SHP77 treated with DMSO at 0.1 percent for 48 hours (cell line): ENCODE measurements at regions not wholly inside any gene's neighbourhood (a gene's known extent, or its start where the extent isn't known, plus 50 kb on each side); places are given as distances from the start of the nearest gene placed in this dataset.
A peak's percentile ranks its signal among the peaks of the same experiment; 100 is the strongest.

Source experiments
- DNase-seq: peaks from one replicate; lab custom pipeline; 2025; lab: John Stamatoyannopoulos, UW

GRCh38 chr2:236499691-236500578, 69.7 kb upstream of the ACKR3 start:
- no peak for DNase-seq

- DNase-seq, result no peak
Measured at GRCh38 chr2:236501026-236501425, 68.6 kb upstream of the ACKR3 start.

- no peak for DNase-seq
Measured at GRCh38 chr2:236501531-236501930, 68.1 kb upstream of the ACKR3 start.

GRCh38 chr2:236503100-236503499, 66.5 kb upstream of the ACKR3 start:
- no peak for DNase-seq

GRCh38 chr2:236503583-236503982, 66.0 kb upstream of the ACKR3 start:
- DNase-seq, result no peak

- no peak for DNase-seq
Measured at GRCh38 chr2:236505041-236505440, 64.6 kb upstream of the ACKR3 start.

GRCh38 chr2:236505648-236506047, 64.0 kb upstream of the ACKR3 start:
- DNase-seq, result no peak

- no peak for DNase-seq
Measured at GRCh38 chr2:236507393-236508085, 62.1 kb upstream of the ACKR3 start.

- DNase-seq, result no peak
Measured at GRCh38 chr2:236508466-236508865, 61.2 kb upstream of the ACKR3 start.

- no peak for DNase-seq
Measured at GRCh38 chr2:236510034-236510433, 59.6 kb upstream of the ACKR3 start.

- DNase-seq, result no peak
Measured at GRCh38 chr2:236511266-236511665, 58.4 kb upstream of the ACKR3 start.

- no peak for DNase-seq
Measured at GRCh38 chr2:236512267-236512666, 57.4 kb upstream of the ACKR3 start.

GRCh38 chr2:236512902-236513435, 56.7 kb upstream of the ACKR3 start:
- DNase-seq, result peak; percentile 11

- DNase-seq, result no peak
Measured at GRCh38 chr2:236513956-236514355, 55.7 kb upstream of the ACKR3 start.

- no peak for DNase-seq
Measured at GRCh38 chr2:236516708-236517107, 52.9 kb upstream of the ACKR3 start.

GRCh38 chr2:236517251-236518031, 52.2 kb upstream of the ACKR3 start:
- DNase-seq, result peak; percentile 32
